Breast epithelium (tissue), 4 donors: ENCODE measurements at regions not wholly inside any gene's neighbourhood (a gene's known extent, or its start where the extent isn't known, plus 50 kb on each side); places are given as distances from the start of the nearest gene placed in this dataset.

ENCODE experiments used
- DNase-seq, 2 donors: peaks; one replicate each; pipeline ENCODE4 v3.0.0-alpha.2; 2019; ENCODE audit warnings: low spot score in 2 of 2
- H3K27ac ChIP-seq, 2 donors: fragments of 200-600 bp; sonication (generic) in 1 of 2; one replicate each; pipeline ENCODE4 v1.5.1; 2016 to 2019; ENCODE audit warnings: mild to moderate bottlenecking in 1 of 2
- H3K27me3 ChIP-seq, 2 donors: fragments of 200-600 bp; sonication (generic) in 1 of 2; one replicate each; pipeline versions ENCODE4 v1.5.1 to v1.6.0; 2017 to 2019; ENCODE audit warnings: control low read depth in 1 of 2, mild to moderate bottlenecking in 1 of 2
- H3K36me3 ChIP-seq: fragments of 200-600 bp; one replicate; pipeline ENCODE4 v1.5.1; 2019
- H3K4me1 ChIP-seq, 2 donors: fragments of 200-600 bp; sonication (generic); one replicate each; pipeline ENCODE4 v1.5.1; 2016 to 2019; ENCODE audit warnings: control low read depth in 1 of 2
- H3K4me3 ChIP-seq, 3 donors: fragments of 200-600 bp; sonication (generic); 1 replicate in 2 of 3; 2 replicates in 1 of 3; pipeline ENCODE4 v1.5.1; 2016 to 2019; ENCODE audit warnings: mild to moderate bottlenecking in 3 of 3, moderate library complexity in 2 of 3
- H3K9me3 ChIP-seq, 2 donors: fragments of 200-600 bp; sonication (generic) in 1 of 2; one replicate each; pipeline ENCODE4 v1.5.1; 2016 to 2019; ENCODE audit warnings: control low read depth in 1 of 2
- CTCF ChIP-seq, 3 donors: fragments of 450-650 bp; IDR thresholded peaks; one replicate each; pipeline ENCODE4 v1.5.1; 2016 to 2017; ENCODE audit warnings: antibody characterized with exemption in 3 of 3, mild to moderate bottlenecking in 3 of 3, moderate library complexity in 3 of 3
- POLR2A ChIP-seq: fragments of 450-650 bp; IDR thresholded peaks from one replicate; pipeline ENCODE4 v1.6.1; 2016; ENCODE audit warnings: antibody characterized with exemption, mild to moderate bottlenecking, moderate library complexity
- POLR2AphosphoS5 ChIP-seq, 3 donors: sonication (generic); formaldehyde crosslinking; IDR thresholded peaks; one replicate each; pipeline ENCODE4 v1.6.1; 2017; ENCODE audit warnings: antibody characterized with exemption in 3 of 3
- intact Hi-C: fragments of 100-400 bp; cut with DNase I; formaldehyde crosslinking; loops from one replicate; pipeline ENCODE4 v1.15.1; 2023; ENCODE audit warnings: low total_unique reads

GRCh38 chr18:75859533-75859932 is 432.0 kb upstream of the SMIM21 start:
- Histone ChIP-seq H3K36me3 (no peaks in the 10 kb centered on the region), H3K9me3 (no peaks in the 10 kb centered on the region), H3K27me3 (no peaks in the 10 kb centered on the region), H3K27ac (no peak overlapping the region), H3K4me1 (no peaks in the 10 kb centered on the region), H3K4me3 (no peak overlapping the region)
- TF ChIP-seq CTCF (IDR thresholded peaks at IDR 0.05): no peak
- intact Hi-C loops: no loop called here
- DNase-seq: no peak

- Histone ChIP-seq H3K36me3 (no peaks in the 10 kb centered on the region), H3K9me3 (no peaks in the 10 kb centered on the region), H3K27me3 (no peaks in the 10 kb centered on the region), H3K27ac (no peak overlapping the region), H3K4me3 (no peak overlapping the region), H3K4me1 (no peaks in the 10 kb centered on the region)
- intact Hi-C loops: no loop called here
- TF ChIP-seq POLR2A: no peak
- no peak for TF ChIP-seq CTCF (IDR thresholded peaks at IDR 0.05)
- no peak for TF ChIP-seq POLR2AphosphoS5 (IDR thresholded peaks at IDR 0.05)
- no peak for DNase-seq
Observed at GRCh38 chr18:75858754-75859153, 431.3 kb upstream of the SMIM21 start.

- H3K4me1 ChIP-seq: no peaks in the 10 kb centered on the region
- H3K27me3 ChIP-seq: no peaks in the 10 kb centered on the region
- no peak for DNase-seq
- no peak overlapping the region for H3K4me3 ChIP-seq
- no peak overlapping the region for H3K27ac ChIP-seq
- intact Hi-C loops: no loop called here
- no peaks in the 10 kb centered on the region for H3K36me3 ChIP-seq
- H3K9me3 ChIP-seq: no peaks in the 10 kb centered on the region
- TF ChIP-seq POLR2A (no peak), CTCF (IDR thresholded peaks at IDR 0.05) (no peak), POLR2AphosphoS5 (IDR thresholded peaks at IDR 0.05) (no peak)
Observed at GRCh38 chr18:75857558-75857957, 430.1 kb upstream of the SMIM21 start.

GRCh38 chr18:75854808-75855207 is 427.3 kb upstream of the SMIM21 start:
- intact Hi-C loops: no loop called here
- no peaks in the 10 kb centered on the region for H3K9me3 ChIP-seq
- no peak for DNase-seq

GRCh38 chr18:75854174-75854573 is 426.7 kb upstream of the SMIM21 start:
- no peaks in the 10 kb centered on the region for H3K27me3 ChIP-seq
- no peak for DNase-seq

More at GRCh38 chr18:75854808-75855207, 427.3 kb upstream of the SMIM21 start:
- Histone ChIP-seq H3K27me3 (no peaks in the 10 kb centered on the region), H3K4me1 (no peaks in the 10 kb centered on the region), H3K27ac (no peak overlapping the region), H3K4me3 (no peak overlapping the region), H3K36me3 (no peaks in the 10 kb centered on the region)
- no peak for TF ChIP-seq CTCF (IDR thresholded peaks at IDR 0.05)
- TF ChIP-seq POLR2A: no peak
- no peak for TF ChIP-seq POLR2AphosphoS5 (IDR thresholded peaks at IDR 0.05)

GRCh38 chr18:75846321-75846720 is 418.8 kb upstream of the SMIM21 start:
- no peaks in the 10 kb centered on the region for H3K9me3 ChIP-seq
- TF ChIP-seq CTCF (IDR thresholded peaks at IDR 0.05): no peak
- no peak for TF ChIP-seq POLR2AphosphoS5 (IDR thresholded peaks at IDR 0.05)
- TF ChIP-seq POLR2A: no peak
- H3K4me3 ChIP-seq: no peak overlapping the region
- no peaks in the 10 kb centered on the region for H3K36me3 ChIP-seq
- H3K27me3 ChIP-seq: no peaks in the 10 kb centered on the region
- intact Hi-C loops: loop anchor here (10.0 kb wide), 1 partner anchor 1908 kb away; no protein-coding TSS in a partner anchor
- H3K27ac ChIP-seq: no peak overlapping the region
- H3K4me1 ChIP-seq: no peaks in the 10 kb centered on the region
- no peak for DNase-seq

More at GRCh38 chr18:75854174-75854573, 426.7 kb upstream of the SMIM21 start:
- Histone ChIP-seq H3K4me1 (no peaks in the 10 kb centered on the region), H3K36me3 (no peaks in the 10 kb centered on the region), H3K9me3 (no peaks in the 10 kb centered on the region), H3K4me3 (no peak overlapping the region), H3K27ac (no peak overlapping the region)
- intact Hi-C loops: no loop called here
- TF ChIP-seq POLR2A: no peak
